Endothelial cell of umbilical vein (primary cell): ENCODE measurements at regions not wholly inside any gene's neighbourhood (a gene's known extent, or its start where the extent isn't known, plus 50 kb on each side); places are given as distances from the start of the nearest gene placed in this dataset.

Experiments
- BruUV-seq: library from RNA; stranded (reverse); fragments of 400-500 nt; replicated peaks from 2 replicates; lab custom pipeline; 2021; lab: Mats Ljungman, UMichigan
- CTCF ChIA-PET: fragments of 300-600, 350-600 bp; sonication (Branson Sonifier 250); formaldehyde crosslinking; loops from one replicate; lab custom pipeline; 2021; ENCODE audit warnings: antibody characterized with exemption, inconsistent platforms; lab: Charles Lee
- POLR2A ChIA-PET: fragments of 300-600, 350-600 bp; sonication (Branson Sonifier 250); formaldehyde crosslinking; loops from one replicate; lab custom pipeline; 2021; ENCODE audit warnings: antibody characterized with exemption, inconsistent platforms; lab: Charles Lee
- DNase-seq: peaks from one replicate; pipeline ENCODE4 v3.0.0-alpha.2; 2011; ENCODE audit warnings: low read depth, low spot score
- FAIRE-seq: peaks from 2 replicates; lab custom pipeline; 2011; peaks lifted over from hg19 to GRCh38; lab: Jason Lieb, UNC
- H2AFZ ChIP-seq: 2 replicates; pipeline ENCODE4 v1.6.0; 2012; ENCODE audit warnings: low read depth, low read length, control low read depth, inconsistent platforms
- H3K27ac ChIP-seq: 2 replicates; pipeline ENCODE4 v1.5.1; 2011; ENCODE audit warnings: low read depth, mild to moderate bottlenecking, control low read depth, low read length, moderate library complexity; ENCODE audit not compliant: insufficient read depth
- H3K27me3 ChIP-seq, 2 experiments: 2 replicates each; pipeline versions ENCODE4 v1.6.0 to v1.6.1; 2011; ENCODE audit warnings: low read length in 2 of 2, mixed read lengths in 1 of 2; ENCODE audit not compliant: control insufficient read depth in 2 of 2, insufficient read depth in 2 of 2
- H3K36me3 ChIP-seq, 2 experiments: 2 replicates in 1 of 2; 3 replicates in 1 of 2; pipeline ENCODE4 v1.5.1; 2011; ENCODE audit warnings: low read length in 2 of 2, mild to moderate bottlenecking in 1 of 2, moderate library complexity in 1 of 2; ENCODE audit not compliant: control insufficient read depth in 2 of 2, insufficient read depth in 2 of 2; ENCODE audit errors: extremely low read depth in 1 of 2
- H3K4me1 ChIP-seq: 3 replicates; pipeline ENCODE4 v1.5.1; 2011; ENCODE audit warnings: mild to moderate bottlenecking, low read length; ENCODE audit not compliant: control insufficient read depth, insufficient read depth; ENCODE audit errors: extremely low read depth
- H3K4me2 ChIP-seq: 2 replicates; pipeline ENCODE4 v1.6.1; 2011; ENCODE audit warnings: low read length, control low read depth, mixed read lengths; ENCODE audit not compliant: insufficient read depth
- H3K4me3 ChIP-seq, 3 experiments: fragments of 200-600 bp in 1 of 3; sonication (generic), shearing (Covaris generic) in 1 of 3; replicated peaks in 1 of 3; 2 replicates each; pipeline ENCODE4 v1.5.1; 2011 to 2016; ENCODE audit warnings: control low read depth in 3 of 3, low read length in 3 of 3, mild to moderate bottlenecking in 2 of 3, inconsistent platforms in 1 of 3, low read depth in 1 of 3, moderate library complexity in 1 of 3; ENCODE audit not compliant: insufficient read depth in 1 of 3
- H3K79me2 ChIP-seq: 2 replicates; pipeline ENCODE4 v1.6.0; 2012; ENCODE audit warnings: low read length, inconsistent platforms; ENCODE audit not compliant: control insufficient read depth, insufficient read depth
- H3K9ac ChIP-seq: replicated peaks from 2 replicates; pipeline ENCODE3; 2011; ENCODE audit warnings: low read length, control low read depth; ENCODE audit not compliant: insufficient read depth; ENCODE audit errors: extremely low read depth
- H3K9me1 ChIP-seq: replicated peaks from 3 replicates; pipeline ENCODE4 v1.6.0; 2011; ENCODE audit warnings: mild to moderate bottlenecking, low read length; ENCODE audit not compliant: control insufficient read depth, insufficient read depth; ENCODE audit errors: extremely low read depth
- H3K9me3 ChIP-seq: replicated peaks from 2 replicates; pipeline ENCODE4 v1.5.1; 2012; ENCODE audit warnings: low read length, inconsistent platforms; ENCODE audit not compliant: control insufficient read depth, insufficient read depth
- H4K20me1 ChIP-seq: replicated peaks from 2 replicates; pipeline ENCODE3; 2011; ENCODE audit warnings: mild to moderate bottlenecking, low read length; ENCODE audit not compliant: control insufficient read depth, insufficient read depth; ENCODE audit errors: extremely low read depth
- EZH2 ChIP-seq: IDR thresholded peaks from 2 replicates; pipeline ENCODE4 v1.6.1; 2012; ENCODE audit warnings: borderline replicate concordance, low read depth, mild to moderate bottlenecking, moderate library complexity, low read length, inconsistent platforms; ENCODE audit not compliant: severe bottlenecking
- FOS ChIP-seq: IDR thresholded peaks from 2 replicates; pipeline ENCODE4 v1.6.1; 2011; ENCODE audit warnings: mild to moderate bottlenecking, low read length, moderate library complexity, borderline replicate concordance; ENCODE audit not compliant: insufficient read depth
- GATA2 ChIP-seq: IDR thresholded peaks from 2 replicates; pipeline ENCODE4 v1.7.0; 2011; ENCODE audit warnings: low read depth, mild to moderate bottlenecking, moderate library complexity, mixed read lengths, low read length; ENCODE audit not compliant: insufficient read length, insufficient read depth
- JUN ChIP-seq: IDR thresholded peaks from 2 replicates; pipeline ENCODE4 v1.6.1; 2011; ENCODE audit warnings: borderline replicate concordance, low read depth; ENCODE audit not compliant: insufficient read length, insufficient read depth
- MYC ChIP-seq: IDR thresholded peaks from one replicate; pipeline ENCODE4 v1.6.1; 2011; ENCODE audit warnings: mild to moderate bottlenecking, low read depth, low read length
- POLR2A ChIP-seq: IDR thresholded peaks from 2 replicates; pipeline ENCODE4 v1.6.1; 2012; ENCODE audit warnings: low read depth, mild to moderate bottlenecking, control low read depth, low read length
- POLR2AphosphoS5 ChIP-seq: IDR thresholded peaks from 2 replicates; pipeline ENCODE4 v1.6.1; 2012; ENCODE audit warnings: low read depth, mild to moderate bottlenecking, control low read depth, low read length, moderate library complexity; ENCODE audit not compliant: insufficient read depth
- dilution Hi-C: fragments of 300-500 bp; cut with MboI; formaldehyde crosslinking; loops from one replicate; pipeline ENCODE4 v1.15.0; 2019; ENCODE audit warnings: low sequenced_read_pairs; ENCODE audit not compliant: extremely low pct_ligation_motif_present
- intact Hi-C: fragments of 100-400 bp; cut with micrococcal nuclease; formaldehyde crosslinking; loops from one replicate; pipeline ENCODE4 v1.10.0; 2022
- TF ChIP-seq, protein P1 (sequence below): IDR thresholded peaks from 2 replicates; pipeline ENCODE4 v1.6.1; 2011; ENCODE audit not compliant: insufficient read depth, insufficient read length
- TF ChIP-seq, protein P2 (sequence below), 2 donors: IDR thresholded peaks; 1 replicate in 1 of 2; 2 replicates in 1 of 2; pipeline ENCODE4 v1.5.1; 2011; ENCODE audit warnings: low read length in 2 of 2, mild to moderate bottlenecking in 2 of 2, moderate library complexity in 2 of 2, control low read depth in 1 of 2, inconsistent platforms in 1 of 2, low read depth in 1 of 2; ENCODE audit not compliant: insufficient read depth in 1 of 2; ENCODE audit errors: extremely low read depth in 1 of 2

DNA sequence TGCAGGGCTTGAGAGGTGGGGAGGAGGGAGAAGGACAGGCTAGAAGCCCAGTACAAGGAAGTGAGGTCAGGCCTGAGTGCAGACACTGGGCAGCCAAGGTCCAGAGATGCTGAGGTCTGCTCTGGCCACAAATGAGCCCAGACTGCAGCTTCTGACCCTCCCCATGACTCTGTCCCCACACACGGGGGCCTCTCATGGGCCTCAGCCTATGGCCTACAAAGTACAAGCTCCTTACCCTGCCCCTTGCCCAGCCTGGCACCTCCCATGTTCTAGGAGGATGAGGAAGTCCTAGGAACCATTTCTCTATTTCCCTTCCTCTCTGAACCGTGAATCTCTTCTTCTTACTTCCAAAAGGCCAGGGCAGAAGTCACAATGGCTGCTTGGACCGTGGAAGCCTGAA is 193.8 kb downstream of the ANKRD30B start:
- Histone ChIP-seq H3K9me3 (no peaks in the 10 kb centered on the region), H3K79me2 (no peaks in the 10 kb centered on the region), H4K20me1 (no peaks in the 10 kb centered on the region), H3K36me3 (no peaks in the 10 kb centered on the region), H3K4me1 (no peaks in the 10 kb centered on the region), H3K27me3 (no peaks in the 10 kb centered on the region), H3K9me1 (no peaks in the 10 kb centered on the region), H3K9ac (no peak overlapping the region), H3K4me2 (no peak overlapping the region), H3K4me3 (no peak overlapping the region), H2AFZ (no peak overlapping the region), H3K27ac (no peak overlapping the region)
- DNase-seq (no peak), FAIRE-seq (no peak)
- ChIA-PET POLR2A (no interaction called here), CTCF (no interaction called here)
- dilution Hi-C loops (no loop called here), intact Hi-C loops (no loop called here)
- TF ChIP-seq FOS (no peak), GATA2 (no peak), POLR2AphosphoS5 (no peak), POLR2A (no peak), JUN (no peak), MYC (no peak), EZH2 (no peak)
- TF ChIP-seq, protein P1, sequence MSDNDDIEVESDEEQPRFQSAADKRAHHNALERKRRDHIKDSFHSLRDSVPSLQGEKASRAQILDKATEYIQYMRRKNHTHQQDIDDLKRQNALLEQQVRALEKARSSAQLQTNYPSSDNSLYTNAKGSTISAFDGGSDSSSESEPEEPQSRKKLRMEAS, result no peak
- TF ChIP-seq, protein P2, sequence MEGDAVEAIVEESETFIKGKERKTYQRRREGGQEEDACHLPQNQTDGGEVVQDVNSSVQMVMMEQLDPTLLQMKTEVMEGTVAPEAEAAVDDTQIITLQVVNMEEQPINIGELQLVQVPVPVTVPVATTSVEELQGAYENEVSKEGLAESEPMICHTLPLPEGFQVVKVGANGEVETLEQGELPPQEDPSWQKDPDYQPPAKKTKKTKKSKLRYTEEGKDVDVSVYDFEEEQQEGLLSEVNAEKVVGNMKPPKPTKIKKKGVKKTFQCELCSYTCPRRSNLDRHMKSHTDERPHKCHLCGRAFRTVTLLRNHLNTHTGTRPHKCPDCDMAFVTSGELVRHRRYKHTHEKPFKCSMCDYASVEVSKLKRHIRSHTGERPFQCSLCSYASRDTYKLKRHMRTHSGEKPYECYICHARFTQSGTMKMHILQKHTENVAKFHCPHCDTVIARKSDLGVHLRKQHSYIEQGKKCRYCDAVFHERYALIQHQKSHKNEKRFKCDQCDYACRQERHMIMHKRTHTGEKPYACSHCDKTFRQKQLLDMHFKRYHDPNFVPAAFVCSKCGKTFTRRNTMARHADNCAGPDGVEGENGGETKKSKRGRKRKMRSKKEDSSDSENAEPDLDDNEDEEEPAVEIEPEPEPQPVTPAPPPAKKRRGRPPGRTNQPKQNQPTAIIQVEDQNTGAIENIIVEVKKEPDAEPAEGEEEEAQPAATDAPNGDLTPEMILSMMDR (IDR thresholded peaks at IDR 0.05; ENCODE audit: extremely low read depth in 1 of 2, insufficient read depth in 1 of 2, low read depth in 1 of 2, low read length in 2 of 2), result no peak
- no TSS peak for BruUV-seq
